Nucleus accumbens (tissue), 56 donors: ENCODE measurements at regions not wholly inside any gene's neighbourhood (a gene's known extent, or its start where the extent isn't known, plus 50 kb on each side); places are given as distances from the start of the nearest gene placed in this dataset.
"Not testable (repeated sequence)": the region's sequence is repeated elsewhere in the genome, so short reads cannot be mapped to it uniquely, and the experiment has no call there.

Experiments used
- DNase-seq, 56 donors: peaks; one replicate each; lab custom pipeline; 2025; lab: John Stamatoyannopoulos, UW

GRCh38 chr1:30374400-30375070 is 348.9 kb downstream of the MATN1 start:
- DNase-seq: no peak

DNA sequence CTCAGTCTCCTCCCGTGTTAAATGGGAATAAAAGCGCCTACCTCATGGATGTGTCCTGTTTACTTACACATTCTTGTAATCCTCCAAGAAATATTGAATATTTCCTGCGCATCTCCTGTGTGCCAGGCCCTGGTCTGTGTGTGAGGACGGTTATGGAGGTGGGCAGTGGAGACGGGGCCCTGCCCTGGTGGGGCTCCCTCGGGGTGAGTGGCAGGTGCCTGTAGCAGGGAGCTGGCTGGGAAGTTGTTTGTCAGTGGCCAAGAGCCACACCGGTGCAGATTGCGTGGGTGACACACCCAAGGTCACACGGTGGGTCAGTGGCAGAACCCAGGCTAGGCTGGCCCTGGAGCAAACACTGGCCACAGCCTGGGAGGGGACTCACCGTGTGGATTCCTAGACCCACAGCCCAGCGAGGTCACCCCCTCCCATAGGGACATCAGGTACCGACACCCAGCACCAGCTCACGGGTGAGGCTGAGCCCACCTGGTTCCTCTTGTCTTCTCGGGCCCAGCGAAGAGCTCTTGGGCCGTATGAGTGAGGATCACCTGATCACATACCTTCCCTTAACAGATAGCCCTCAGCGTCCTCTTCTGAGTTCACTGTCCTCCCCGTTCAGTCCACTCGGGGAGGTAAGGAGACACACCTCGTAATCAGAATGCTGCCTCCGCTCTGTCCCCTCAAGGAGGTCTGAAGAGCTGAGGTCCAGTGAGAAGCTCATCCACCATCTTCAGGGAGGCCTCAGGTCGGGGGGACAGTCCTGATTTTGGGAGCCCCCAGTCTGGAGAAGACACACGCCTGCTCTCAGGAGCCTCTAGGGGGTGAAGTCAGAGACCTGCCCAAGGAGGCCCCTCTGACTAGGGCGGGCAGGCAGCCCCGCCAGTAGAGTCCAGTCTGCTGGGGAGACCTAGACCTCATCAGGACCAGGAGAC is 349.6 kb downstream of the MATN1 start:
- no peak for DNase-seq

- no peak for DNase-seq
Observed at GRCh38 chr1:30372792-30373433, 350.5 kb downstream of the MATN1 start.

DNA sequence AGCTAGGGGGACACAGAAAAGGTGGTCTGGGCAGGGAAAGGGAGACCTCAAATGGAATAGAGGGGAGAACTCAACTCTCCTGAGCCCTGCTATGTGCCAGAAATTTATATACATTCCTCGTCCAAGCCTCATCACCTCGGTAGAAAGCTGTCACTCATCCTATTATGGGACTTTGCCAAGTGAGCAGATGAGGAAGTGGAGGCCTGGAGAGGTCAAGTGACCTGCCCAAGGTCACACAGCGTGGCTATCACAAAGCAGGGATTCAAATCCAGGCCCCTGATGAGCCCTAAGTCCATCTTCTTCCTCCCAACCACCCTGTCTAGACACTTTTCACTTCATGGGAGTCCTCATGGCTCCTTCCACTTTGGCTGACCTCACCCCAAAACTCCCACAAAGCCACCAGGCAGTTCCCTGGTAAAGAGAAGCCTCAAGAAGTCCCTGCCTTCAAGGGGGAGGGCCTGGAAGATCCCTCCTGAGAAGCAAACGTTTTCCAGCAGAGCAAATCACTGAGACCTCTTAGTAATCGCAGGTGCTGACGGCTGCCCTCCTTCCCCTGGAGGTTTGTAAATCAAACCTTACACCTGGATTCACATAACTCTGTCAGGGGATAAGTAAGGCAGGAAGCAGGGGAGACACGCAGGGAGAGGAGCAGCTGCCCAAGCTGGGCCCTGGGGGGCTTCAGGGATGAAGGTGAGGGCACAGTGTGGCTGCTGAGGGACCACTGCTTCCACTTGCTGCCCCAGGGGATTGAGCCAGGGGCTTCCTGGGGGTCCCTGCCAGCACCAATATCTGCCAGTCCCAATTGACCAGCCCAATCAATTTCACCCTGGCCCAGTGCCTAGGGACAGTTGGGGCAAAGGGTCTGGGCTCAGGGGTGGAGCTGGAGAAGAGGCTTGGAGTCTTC is 351.2 kb downstream of the MATN1 start:
- DNase-seq: no peak

- no peak for DNase-seq
Observed at GRCh38 chr1:30371179-30371788, 352.1 kb downstream of the MATN1 start.

DNA sequence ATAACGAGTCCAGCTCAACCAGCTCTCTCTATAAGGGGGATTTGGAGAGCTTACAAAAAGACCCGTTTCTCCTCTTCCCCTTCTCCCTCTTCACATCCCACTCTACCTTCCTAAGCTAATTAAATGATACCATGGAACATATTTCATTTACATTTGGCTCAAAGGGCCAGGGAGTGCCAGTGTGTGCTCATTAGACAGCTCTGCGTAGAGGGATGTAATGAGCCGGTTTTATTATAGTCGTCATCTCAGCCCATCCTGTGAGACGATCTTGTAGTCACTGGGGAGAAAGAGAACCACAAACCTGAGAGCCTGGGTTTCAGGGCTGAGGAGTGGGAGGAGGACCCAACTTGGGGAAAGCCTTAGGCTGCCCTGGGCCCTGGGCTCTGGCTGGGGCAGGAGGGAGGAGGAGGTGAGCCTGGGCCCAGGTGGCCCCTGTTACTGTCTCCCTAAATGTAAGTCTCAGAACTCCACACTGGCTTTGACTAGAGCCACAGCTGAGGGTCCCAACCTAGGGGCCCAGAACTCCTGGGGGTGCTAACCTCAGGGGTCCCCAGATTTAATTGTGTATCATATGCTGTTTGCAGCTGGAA is 354.6 kb downstream of the MATN1 start:
- no peak for DNase-seq

GRCh38 chr1:30366911-30367310 is 356.5 kb downstream of the MATN1 start:
- DNase-seq: no peak

- no peak for DNase-seq
Observed at GRCh38 chr1:30366199-30366598, 357.2 kb downstream of the MATN1 start.

- no peak for DNase-seq
Observed at GRCh38 chr1:30365596-30365995, 357.8 kb downstream of the MATN1 start.

GRCh38 chr1:30363031-30363430 is 360.4 kb downstream of the MATN1 start:
- no peak for DNase-seq

- DNase-seq: no peak
Observed at GRCh38 chr1:30362603-30362990, 360.8 kb downstream of the MATN1 start.

DNA sequence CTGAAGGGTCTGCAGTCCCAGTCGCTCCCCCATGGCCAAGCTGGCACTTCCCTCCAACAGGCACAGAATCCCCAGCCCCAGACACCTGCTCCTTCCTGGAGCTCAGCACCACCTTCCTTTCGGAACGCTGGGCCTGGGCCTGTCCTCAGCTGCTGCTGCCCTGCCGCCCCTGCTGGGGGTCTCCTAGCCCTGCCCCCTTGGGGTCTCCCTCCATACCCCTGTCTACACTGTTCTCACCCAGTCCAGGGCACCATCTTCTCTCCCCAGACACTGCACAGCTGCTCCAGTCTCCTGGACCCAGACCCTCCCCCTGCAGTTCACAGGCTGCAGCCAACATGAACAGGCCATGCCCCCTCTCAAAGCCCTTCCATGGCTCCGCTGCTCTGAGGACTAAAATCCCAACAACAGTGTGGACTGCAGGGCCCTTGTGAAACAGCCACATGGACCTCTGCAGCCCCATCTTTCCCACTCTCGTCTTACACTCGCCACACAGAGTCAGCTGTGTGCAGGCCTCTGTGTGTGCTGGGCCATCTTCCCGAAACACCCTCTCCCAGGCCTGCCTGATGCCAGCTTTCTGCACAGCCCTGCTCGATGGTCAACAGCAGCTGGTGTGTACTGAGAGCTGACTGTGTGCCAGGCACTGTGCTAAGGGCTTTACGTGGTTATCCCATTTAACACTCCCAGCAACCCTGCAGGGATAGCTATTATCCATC is 361.3 kb downstream of the MATN1 start:
- DNase-seq: not testable (repeated sequence)

DNA sequence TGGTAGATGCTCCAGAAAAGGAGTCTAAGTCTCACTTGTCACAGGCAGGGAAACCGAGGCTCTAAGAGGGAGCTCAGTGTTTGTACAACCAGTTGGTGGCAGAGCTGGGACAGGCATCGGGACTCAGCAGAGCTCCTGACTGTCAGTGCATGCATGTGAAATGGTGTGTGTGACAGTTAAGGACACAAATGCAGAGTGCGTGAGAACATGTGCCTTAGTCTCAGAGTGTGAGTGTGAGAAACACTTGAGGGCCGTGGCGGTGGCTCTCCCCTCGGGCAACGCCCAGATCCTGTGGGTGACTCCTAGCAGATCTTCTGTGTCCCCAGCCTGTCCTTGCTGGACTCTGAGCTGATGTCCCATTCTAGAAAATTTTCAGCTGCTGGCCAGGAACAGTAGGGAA is 362.6 kb downstream of the MATN1 start:
- DNase-seq: no peak

- DNase-seq: no peak
Observed at GRCh38 chr1:30360281-30360680, 363.1 kb downstream of the MATN1 start.

- DNase-seq: no peak
Observed at GRCh38 chr1:30359539-30360220, 363.7 kb downstream of the MATN1 start.

DNA sequence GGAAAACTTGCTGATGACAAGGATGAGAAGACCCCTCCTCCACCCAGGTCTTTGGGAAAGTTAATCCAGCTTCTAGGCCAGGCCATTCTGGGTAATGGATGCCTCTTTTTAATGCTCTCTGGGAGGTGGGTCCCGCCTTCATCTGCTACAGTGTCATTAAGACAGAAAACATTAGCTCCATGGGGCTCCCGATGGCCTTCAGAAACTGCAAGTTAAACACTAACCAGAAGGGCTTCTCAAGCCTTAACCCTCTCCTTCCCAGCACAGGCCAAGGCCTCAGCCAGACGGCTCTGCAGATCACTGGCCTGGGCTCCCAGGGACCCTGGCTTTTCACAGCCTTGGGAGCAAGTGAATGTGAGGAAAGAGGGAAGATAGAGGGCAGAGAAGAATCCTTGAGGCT is 364.9 kb downstream of the MATN1 start:
- no peak for DNase-seq

GRCh38 chr1:30356839-30357238 is 366.5 kb downstream of the MATN1 start:
- DNase-seq: no peak

GRCh38 chr1:30354410-30354809 is 369.0 kb downstream of the MATN1 start:
- DNase-seq: no peak
